ENCODE measurements at regions not wholly inside any gene's neighbourhood (a gene's known extent, or its start where the extent isn't known, plus 50 kb on each side); places are given as distances from the start of the nearest gene placed in this dataset.

- Histone ChIP-seq H3K27ac (no peak overlapping the region), H3K4me3 (no peak overlapping the region), H3K4me1 (no peaks in the 10 kb centered on the region), H3K9me3 (no peaks in the 10 kb centered on the region), H3K36me3 (no peaks in the 10 kb centered on the region), H3K27me3 (peaks cover 0 to 32% of the 10 kb centered on the region in 2 donors)
- intact Hi-C loops (cut with DNase I), result no loop called here
- ATAC-seq, result no peak
- no peak for DNase-seq
- no peak for TF ChIP-seq CTCF (IDR thresholded peaks at IDR 0.05)
Measured at GRCh38 chr20:48471759-48472408, 355.9 kb downstream of the PREX1 start.

GRCh38 chr20:48471176-48471575, 356.6 kb downstream of the PREX1 start:
- ATAC-seq (no peak), DNase-seq (no peak)
- Histone ChIP-seq H3K4me1 (no peaks in the 10 kb centered on the region), H3K36me3 (no peaks in the 10 kb centered on the region), H3K9me3 (no peaks in the 10 kb centered on the region), H3K27me3 (peaks cover 0 to 29% of the 10 kb centered on the region in 2 donors), H3K27ac (no peak overlapping the region), H3K4me3 (no peak overlapping the region)
- TF ChIP-seq CTCF (IDR thresholded peaks at IDR 0.05), result no peak
- intact Hi-C loops (cut with DNase I), result no loop called here

- Histone ChIP-seq H3K9me3 (no peaks in the 10 kb centered on the region), H3K4me3 (no peak overlapping the region), H3K27ac (no peak overlapping the region), H3K36me3 (no peaks in the 10 kb centered on the region), H3K4me1 (no peaks in the 10 kb centered on the region), H3K27me3 (peaks cover 0 to 26% of the 10 kb centered on the region in 2 donors)
- TF ChIP-seq CTCF (IDR thresholded peaks at IDR 0.05), result no peak
- intact Hi-C loops (cut with DNase I), result no loop called here
- no peak for DNase-seq
- no peak for ATAC-seq
Measured at GRCh38 chr20:48470141-48470540, 357.7 kb downstream of the PREX1 start.

GRCh38 chr20:48469026-48469425, 358.8 kb downstream of the PREX1 start:
- ATAC-seq (no peak), DNase-seq (no peak)
- intact Hi-C loops (cut with DNase I), result no loop called here
- no peak overlapping the region for H3K4me3 ChIP-seq
- H3K27ac ChIP-seq, result no peak overlapping the region
- H3K4me1 ChIP-seq, result no peaks in the 10 kb centered on the region
- no peak for TF ChIP-seq CTCF (IDR thresholded peaks at IDR 0.05)
- peaks cover 0 to 25% of the 10 kb centered on the region in 2 donors for H3K27me3 ChIP-seq
- H3K36me3 ChIP-seq, result no peaks in the 10 kb centered on the region
- H3K9me3 ChIP-seq, result no peaks in the 10 kb centered on the region

GRCh38 chr20:48468571-48468970, 359.2 kb downstream of the PREX1 start:
- Histone ChIP-seq H3K4me1 (no peaks in the 10 kb centered on the region), H3K9me3 (no peaks in the 10 kb centered on the region), H3K27ac (no peak overlapping the region), H3K27me3 (peaks cover 0 to 21% of the 10 kb centered on the region in 2 donors), H3K4me3 (no peak overlapping the region), H3K36me3 (no peaks in the 10 kb centered on the region)
- DNase-seq (no peak), ATAC-seq (no peak)
- no peak for TF ChIP-seq CTCF (IDR thresholded peaks at IDR 0.05)
- intact Hi-C loops (cut with DNase I), result no loop called here
